CD14-positive monocyte (primary cell): ENCODE measurements at regions not wholly inside any gene's neighbourhood (a gene's known extent, or its start where the extent isn't known, plus 50 kb on each side); places are given as distances from the start of the nearest gene placed in this dataset.

Experiments used
- DNase-seq, 3 donors: peaks; one replicate each; pipeline ENCODE4 v3.0.0-alpha.2; 2011 to 2022
- H2AFZ ChIP-seq: 2 replicates; pipeline ENCODE4 v1.6.0; 2012; ENCODE audit warnings: mild to moderate bottlenecking, low read depth, low read length, inconsistent platforms; ENCODE audit not compliant: insufficient read depth, poor library complexity, severe bottlenecking
- H3K27ac ChIP-seq, 2 donors: 1 replicate in 1 of 2; 2 replicates in 1 of 2; pipeline ENCODE4 v1.5.1; 2012 to 2013; ENCODE audit warnings: low read length in 2 of 2, control low read depth in 1 of 2, inconsistent platforms in 1 of 2, low read depth in 1 of 2, mild to moderate bottlenecking in 1 of 2
- H3K27me3 ChIP-seq, 2 donors: one replicate each; pipeline versions ENCODE4 v1.6.0 to v1.6.1; 2011 to 2013; ENCODE audit warnings: low read length in 2 of 2; ENCODE audit not compliant: control insufficient read depth in 2 of 2, insufficient read depth in 2 of 2
- H3K36me3 ChIP-seq, 2 donors: replicated peaks in 1 of 2; 1 replicate in 1 of 2; 2 replicates in 1 of 2; pipeline versions ENCODE4 v1.5.1 to v1.6.1; 2012 to 2013; ENCODE audit warnings: low read length in 2 of 2, control low read depth in 1 of 2, inconsistent platforms in 1 of 2, mild to moderate bottlenecking in 1 of 2; ENCODE audit not compliant: insufficient read depth in 2 of 2, control insufficient read depth in 1 of 2
- H3K4me1 ChIP-seq, 2 donors: 1 replicate in 1 of 2; 2 replicates in 1 of 2; pipeline versions ENCODE4 v1.5.1 to v1.6.1; 2012 to 2013; ENCODE audit warnings: low read length in 2 of 2, control low read depth in 1 of 2, inconsistent platforms in 1 of 2, mild to moderate bottlenecking in 1 of 2, moderate library complexity in 1 of 2; ENCODE audit not compliant: insufficient read depth in 2 of 2, control insufficient read depth in 1 of 2
- H3K4me2 ChIP-seq: replicated peaks from 2 replicates; pipeline ENCODE3; 2012; ENCODE audit warnings: low read length, moderate library complexity, mild to moderate bottlenecking; ENCODE audit not compliant: poor library complexity, severe bottlenecking; ENCODE audit errors: extremely low read depth
- H3K4me3 ChIP-seq, 3 experiments: fragments of 200-600 bp in 1 of 3; sonication (generic) in 1 of 3; replicated peaks in 1 of 3; 1 replicate in 2 of 3; 2 replicates in 1 of 3; pipeline ENCODE4 v1.5.1; 2011 to 2013; ENCODE audit warnings: low read length in 3 of 3, mild to moderate bottlenecking in 3 of 3, control low read depth in 2 of 3, low read depth in 2 of 3, inconsistent platforms in 1 of 3, moderate library complexity in 1 of 3
- H3K79me2 ChIP-seq: 2 replicates; pipeline ENCODE4 v1.6.0; 2012; ENCODE audit warnings: mild to moderate bottlenecking, control low read depth, inconsistent platforms, low read length, moderate library complexity; ENCODE audit not compliant: insufficient read depth
- H3K9ac ChIP-seq: 2 replicates; pipeline ENCODE4 v1.6.0; 2017; ENCODE audit warnings: low read length, mild to moderate bottlenecking; ENCODE audit not compliant: insufficient read depth, poor library complexity, severe bottlenecking
- H3K9me3 ChIP-seq, 2 donors: replicated peaks in 1 of 2; 1 replicate in 1 of 2; 2 replicates in 1 of 2; pipeline versions ENCODE4 v1.5.1 to v1.6.1; 2012 to 2013; ENCODE audit warnings: low read length in 2 of 2, control low read depth in 1 of 2; ENCODE audit not compliant: control insufficient read depth in 1 of 2, insufficient read depth in 1 of 2
- H4K20me1 ChIP-seq: 2 replicates; pipeline ENCODE4 v1.6.0; 2012; ENCODE audit warnings: mild to moderate bottlenecking, low read length, control low read depth, moderate library complexity; ENCODE audit not compliant: insufficient read depth
- H3K27ac Mint-ChIP-seq, 7 donors: one replicate each; pipeline ENCODE4 v1.8.0; 2020; ENCODE audit warnings: mild to moderate bottlenecking in 7 of 7, mixed read lengths in 7 of 7, moderate library complexity in 6 of 7, inconsistent platforms in 2 of 7
- H3K27me3 Mint-ChIP-seq, 3 donors: one replicate each; pipeline ENCODE4 v1.8.0; 2021 to 2022; ENCODE audit warnings: low read depth in 3 of 3, mild to moderate bottlenecking in 3 of 3, mixed read lengths in 3 of 3, moderate library complexity in 3 of 3, inconsistent platforms in 1 of 3
- H3K36me3 Mint-ChIP-seq, 2 donors: one replicate each; pipeline ENCODE4 v1.8.0; 2020; ENCODE audit warnings: mixed read lengths in 2 of 2, inconsistent platforms in 1 of 2, mild to moderate bottlenecking in 1 of 2
- H3K4me1 Mint-ChIP-seq: one replicate; pipeline ENCODE4 v1.8.0; 2020; ENCODE audit warnings: mild to moderate bottlenecking, mixed read lengths
- H3K4me3 Mint-ChIP-seq, 2 donors: one replicate each; pipeline ENCODE4 v1.8.0; 2020; ENCODE audit warnings: mild to moderate bottlenecking in 2 of 2, mixed read lengths in 2 of 2, moderate library complexity in 1 of 2
- H3K9me3 Mint-ChIP-seq, 7 donors: one replicate each; pipeline ENCODE4 v1.8.0; 2020 to 2022; ENCODE audit warnings: mixed read lengths in 7 of 7, mild to moderate bottlenecking in 6 of 7, moderate library complexity in 6 of 7, inconsistent platforms in 2 of 7
- WGBS: methylation state at CpG from one replicate; pipeline ENCODE4 v1.1.5; 2013; ENCODE audit warnings: missing lambda C conversion rate; ENCODE audit not compliant: insufficient coverage; 5-methylcytosine and 5-hydroxymethylcytosine counted together
- intact Hi-C, 2 donors: fragments of 100-400 bp; cut with micrococcal nuclease; formaldehyde crosslinking; loops; one replicate each; pipeline versions ENCODE4 v1.15.0 to v1.15.1; 2023
- TF ChIP-seq, protein P1 (sequence below): fragments of 200-600 bp; IDR thresholded peaks from one replicate; pipeline ENCODE4 v1.8.0; 2022; ENCODE audit warnings: antibody characterized with exemption, mild to moderate bottlenecking

DNA sequence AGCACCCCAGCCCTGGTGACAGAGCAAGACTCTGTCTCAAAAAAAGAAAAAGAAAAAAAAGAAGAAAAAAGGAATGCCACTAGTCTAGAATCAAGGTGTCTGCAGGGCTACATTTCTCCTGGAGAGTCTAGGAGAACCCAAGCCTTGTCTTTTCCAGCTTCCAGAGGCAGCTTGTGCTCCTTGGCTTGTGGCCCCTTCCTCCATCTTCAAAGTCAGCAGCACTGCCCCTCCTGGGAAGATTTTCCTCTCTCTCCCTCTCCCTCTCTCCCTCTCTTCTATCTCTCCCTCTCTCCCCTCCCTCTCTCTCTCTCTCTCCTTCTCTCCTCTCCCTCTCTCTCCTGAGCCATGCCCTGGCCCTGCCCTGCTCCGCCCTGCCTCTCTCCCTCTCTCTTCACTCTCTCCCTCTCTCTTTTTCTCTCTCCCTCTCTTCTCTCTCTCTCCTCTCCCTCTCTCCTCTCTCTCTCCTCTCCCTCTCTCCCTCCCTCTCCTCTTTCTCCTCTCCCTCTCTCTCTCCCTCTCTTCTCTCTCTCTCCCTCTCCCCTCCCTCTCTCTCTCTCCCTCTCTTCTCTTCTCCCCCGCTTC lies 97.7 kb upstream of the FGF3 start:
- TF ChIP-seq, protein P1, sequence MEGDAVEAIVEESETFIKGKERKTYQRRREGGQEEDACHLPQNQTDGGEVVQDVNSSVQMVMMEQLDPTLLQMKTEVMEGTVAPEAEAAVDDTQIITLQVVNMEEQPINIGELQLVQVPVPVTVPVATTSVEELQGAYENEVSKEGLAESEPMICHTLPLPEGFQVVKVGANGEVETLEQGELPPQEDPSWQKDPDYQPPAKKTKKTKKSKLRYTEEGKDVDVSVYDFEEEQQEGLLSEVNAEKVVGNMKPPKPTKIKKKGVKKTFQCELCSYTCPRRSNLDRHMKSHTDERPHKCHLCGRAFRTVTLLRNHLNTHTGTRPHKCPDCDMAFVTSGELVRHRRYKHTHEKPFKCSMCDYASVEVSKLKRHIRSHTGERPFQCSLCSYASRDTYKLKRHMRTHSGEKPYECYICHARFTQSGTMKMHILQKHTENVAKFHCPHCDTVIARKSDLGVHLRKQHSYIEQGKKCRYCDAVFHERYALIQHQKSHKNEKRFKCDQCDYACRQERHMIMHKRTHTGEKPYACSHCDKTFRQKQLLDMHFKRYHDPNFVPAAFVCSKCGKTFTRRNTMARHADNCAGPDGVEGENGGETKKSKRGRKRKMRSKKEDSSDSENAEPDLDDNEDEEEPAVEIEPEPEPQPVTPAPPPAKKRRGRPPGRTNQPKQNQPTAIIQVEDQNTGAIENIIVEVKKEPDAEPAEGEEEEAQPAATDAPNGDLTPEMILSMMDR = no peak
- H3K27me3 Mint-ChIP-seq = peaks cover 15 to 32% (median 24%) of the 10 kb centered on the region in 3 donors

DNA sequence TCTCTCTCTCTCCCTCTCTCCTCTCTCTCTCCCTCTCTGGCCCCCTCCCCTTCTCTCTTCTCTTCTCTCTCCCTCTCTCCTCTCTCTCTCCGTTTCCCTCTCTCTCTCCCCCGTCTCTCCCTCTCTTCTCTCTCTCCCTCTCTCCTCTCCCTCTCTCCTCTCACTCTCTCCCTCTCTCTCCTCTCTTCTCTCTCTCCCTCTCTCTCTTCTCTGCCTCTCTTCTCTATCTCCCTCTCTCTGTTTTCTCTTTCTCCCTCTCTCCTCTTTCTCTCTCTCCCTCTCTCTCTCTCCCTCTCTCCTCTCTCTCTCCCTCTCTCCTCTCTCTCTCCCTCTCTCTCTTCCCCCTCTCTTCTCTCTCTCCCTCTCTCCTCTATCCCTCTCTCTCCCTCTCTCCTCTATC lies 98.3 kb upstream of the FGF3 start:
- Histone ChIP-seq H3K4me1 (no peaks in the 10 kb centered on the region), H3K27ac (no peak overlapping the region), H3K27me3 (peaks cover 0 to 6% of the 10 kb centered on the region in 2 donors), H3K36me3 (no peaks in the 10 kb centered on the region), H4K20me1 (no peaks in the 10 kb centered on the region), H3K9ac (no peak overlapping the region), H3K4me3 (no peak overlapping the region), H3K9me3 (no peaks in the 10 kb centered on the region), H3K79me2 (no peaks in the 10 kb centered on the region), H3K4me2 (no peak overlapping the region), H2AFZ (no peak overlapping the region)
- DNase-seq = no peak
- Mint-ChIP-seq H3K36me3 (no peaks in the 10 kb centered on the region), H3K4me3 (peak overlapping the region in 1 of 2 donors; percentile 1), H3K9me3 (peaks cover 2 to 12% (median 7%) of the 10 kb centered on the region in 7 donors), H3K27me3 (peaks cover 15 to 32% (median 24%) of the 10 kb centered on the region in 3 donors), H3K4me1 (no peaks in the 10 kb centered on the region), H3K27ac (no peak overlapping the region)
- TF ChIP-seq, protein P1 = no peak
- WGBS = 79% methylated on average over 2 of the region's 2 CpGs
- intact Hi-C loops = no loop called here

More for the DNA sequence above, 97.7 kb upstream of the FGF3 start:
- Histone ChIP-seq H3K27ac (no peak overlapping the region), H3K79me2 (no peaks in the 10 kb centered on the region), H3K9me3 (no peaks in the 10 kb centered on the region), H3K9ac (no peak overlapping the region), H3K4me1 (no peaks in the 10 kb centered on the region), H3K4me2 (no peak overlapping the region), H3K4me3 (no peak overlapping the region), H3K36me3 (no peaks in the 10 kb centered on the region), H4K20me1 (no peaks in the 10 kb centered on the region), H2AFZ (no peak overlapping the region), H3K27me3 (peaks cover 0 to 6% of the 10 kb centered on the region in 2 donors)
- Mint-ChIP-seq H3K4me1 (no peaks in the 10 kb centered on the region), H3K27ac (no peak overlapping the region), H3K4me3 (peak overlapping the region in 1 of 2 donors; percentile 21), H3K36me3 (no peaks in the 10 kb centered on the region), H3K9me3 (peaks cover 2 to 12% (median 7%) of the 10 kb centered on the region in 7 donors)
- WGBS = 67% methylated on average over 1 of the region's 2 CpGs
- no peak for DNase-seq
- intact Hi-C loops = no loop called here
